ENCODE measurements at regions not wholly inside any gene's neighbourhood (a gene's known extent, or its start where the extent isn't known, plus 50 kb on each side); places are given as distances from the start of the nearest gene placed in this dataset.

- no peak overlapping the region for H3K9ac ChIP-seq (ENCODE audit: low read depth in 1 of 2, low read length in 2 of 2)
- WGBS: 6% methylated on average over 4 of the region's 4 CpGs
These were observed 475.7 kb upstream of the TNC start for GRCh38 chr9:115593587-115594091.

GRCh38 chr9:115594557-115594956, 476.6 kb upstream of the TNC start:
- WGBS: 69% methylated on average over 1 of the region's 1 CpG
- Histone ChIP-seq H3K9ac (ENCODE audit: low read depth in 1 of 2, low read length in 2 of 2) (no peak overlapping the region), H3K27ac (ENCODE audit: low read depth in 1 of 2, low read length in 2 of 2) (no peak overlapping the region), H3K27me3 (ENCODE audit: control insufficient read depth in 4 of 4, insufficient read depth in 4 of 4, low read length in 3 of 4) (peaks cover 0 to 3% (median 0%) of the 10 kb centered on the region in 4 donors), H3K36me3 (ENCODE audit: control insufficient read depth in 4 of 4, insufficient read depth in 3 of 4, low read depth in 1 of 4, low read length in 3 of 4) (no peaks in the 10 kb centered on the region), H3K4me1 (ENCODE audit: control insufficient read depth in 4 of 4, insufficient read depth in 4 of 4, low read length in 3 of 4) (no peaks in the 10 kb centered on the region), H3K9me3 (ENCODE audit: control insufficient read depth in 4 of 4, low read length in 3 of 4) (no peaks in the 10 kb centered on the region), H3K4me3 (ENCODE audit: low read depth in 1 of 3, low read length in 3 of 3) (no peak overlapping the region)
- no peak for DNase-seq (ENCODE audit: low spot score)
- no peak for TF ChIP-seq FOXA1 (IDR thresholded peaks at IDR 0.05)
- no peak for TF ChIP-seq SP1 (IDR thresholded peaks at IDR 0.05)
- TF ChIP-seq HNF4G (IDR thresholded peaks at IDR 0.05): no peak
- TF ChIP-seq MAX (IDR thresholded peaks at IDR 0.05): no peak
- TF ChIP-seq JUND (IDR thresholded peaks at IDR 0.05): no peak
- TF ChIP-seq EGR1 (IDR thresholded peaks at IDR 0.05; ENCODE audit: low read depth in 2 of 2): no peak
- TF ChIP-seq GABPA (IDR thresholded peaks at IDR 0.05 in 1 of 2, conservative IDR thresholded peaks at IDR 0.05 in 1 of 2): no peak
- no peak for TF ChIP-seq FOXA2 (IDR thresholded peaks at IDR 0.05)
- TF ChIP-seq ZBTB33 (IDR thresholded peaks at IDR 0.05): no peak
- no peak for TF ChIP-seq TAF1 (conservative IDR thresholded peaks at IDR 0.05)
- TF ChIP-seq CTCF (IDR thresholded peaks at IDR 0.05; ENCODE audit: low read depth, low read length, missing input control): no peak
- no peak for TF ChIP-seq RAD21 (IDR thresholded peaks at IDR 0.05)
- no peak for TF ChIP-seq REST (IDR thresholded peaks at IDR 0.05)
- TF ChIP-seq YY1 (IDR thresholded peaks at IDR 0.05): no peak

More at GRCh38 chr9:115593587-115594091, 475.7 kb upstream of the TNC start:
- Histone ChIP-seq H3K27ac (ENCODE audit: low read depth in 1 of 2, low read length in 2 of 2) (no peak overlapping the region), H3K4me3 (ENCODE audit: low read depth in 1 of 3, low read length in 3 of 3) (no peak overlapping the region), H3K4me1 (ENCODE audit: control insufficient read depth in 4 of 4, insufficient read depth in 4 of 4, low read length in 3 of 4) (no peaks in the 10 kb centered on the region), H3K36me3 (ENCODE audit: control insufficient read depth in 4 of 4, insufficient read depth in 3 of 4, low read depth in 1 of 4, low read length in 3 of 4) (no peaks in the 10 kb centered on the region), H3K9me3 (ENCODE audit: control insufficient read depth in 4 of 4, low read length in 3 of 4) (no peaks in the 10 kb centered on the region), H3K27me3 (ENCODE audit: control insufficient read depth in 4 of 4, insufficient read depth in 4 of 4, low read length in 3 of 4) (peaks cover 0 to 3% (median 0%) of the 10 kb centered on the region in 4 donors)
- no peak for DNase-seq (ENCODE audit: low spot score)
- TF ChIP-seq CTCF (IDR thresholded peaks at IDR 0.05; ENCODE audit: low read depth, low read length, missing input control) (peak; percentile 67), ZBTB33 (IDR thresholded peaks at IDR 0.05) (no peak), RAD21 (IDR thresholded peaks at IDR 0.05) (peak; percentile 82 to 83)

Data from liver (tissue), 8 donors.